ENCODE measurements at regions not wholly inside any gene's neighbourhood (a gene's known extent, or its start where the extent isn't known, plus 50 kb on each side); places are given as distances from the start of the nearest gene placed in this dataset.
A peak's percentile ranks its signal among the peaks of the same experiment; 100 is the strongest.

- Histone ChIP-seq H2AFZ (ENCODE audit: low read length) (no peak overlapping the region), H4K5ac (ENCODE audit: insufficient read length, low read depth, low read length) (no peak overlapping the region), H2BK20ac (ENCODE audit: low read length) (0 out of 2 replicates have a peak overlapping the region, but pooled peaks have one; percentile 51), H3K4me3 (ENCODE audit: extremely low read depth in 1 of 4, insufficient read depth in 2 of 4, low read depth in 3 of 4, low read length in 4 of 4) (no peak overlapping the region), H3K27ac (ENCODE audit: low read depth, low read length) (no peak overlapping the region), H2BK120ac (replicated peaks; ENCODE audit: low read depth, low read length) (no peak overlapping the region), H2BK12ac (ENCODE audit: low read depth, low read length) (no peak overlapping the region), H3K36me3 (ENCODE audit: control insufficient read depth in 2 of 4, insufficient read depth in 4 of 4, low read length in 3 of 4) (no peaks in the 10 kb centered on the region), H3K4ac (replicated peaks; ENCODE audit: insufficient read length, low read depth, low read length) (no peak overlapping the region), H3K56ac (replicated peaks; ENCODE audit: insufficient read length, low read depth, low read length) (no peak overlapping the region), H3K4me1 (replicated peaks in 1 of 4; ENCODE audit: control insufficient read depth in 3 of 4, insufficient read depth in 4 of 4, low read length in 3 of 4) (no peaks in the 10 kb centered on the region; a peak in 1 of 7 replicates), H3K79me2 (ENCODE audit: control insufficient read depth in 1 of 2, insufficient read depth in 2 of 2, low read length in 2 of 2) (no peaks in the 10 kb centered on the region), H3K14ac (ENCODE audit: insufficient read length) (no peak overlapping the region), H3K9me3 (ENCODE audit: insufficient read depth in 2 of 2, low read depth in 1 of 2, low read length in 1 of 2) (no peaks in the 10 kb centered on the region), H3K9ac (replicated peaks in 1 of 4; ENCODE audit: extremely low read depth in 1 of 4, low read depth in 3 of 4, low read length in 3 of 4) (no peak overlapping the region), H4K91ac (replicated peaks; ENCODE audit: insufficient read length, low read length) (no peak overlapping the region), H3K23ac (ENCODE audit: insufficient read length) (no peak overlapping the region), H3K4me2 (ENCODE audit: insufficient read depth in 1 of 2, low read depth in 2 of 2, low read length in 2 of 2) (no peak overlapping the region), H4K8ac (ENCODE audit: extremely low read depth, insufficient read depth, low read length) (no peak overlapping the region), H2BK5ac (ENCODE audit: low read depth, low read length) (no peak overlapping the region), H2BK15ac (ENCODE audit: low read length) (no peak overlapping the region), H4K20me1 (replicated peaks in 1 of 2; ENCODE audit: control insufficient read depth in 1 of 2, insufficient read depth in 2 of 2, low read length in 2 of 2) (peaks cover 0 to 2% of the 10 kb centered on the region in 2 experiments), H2AK5ac (ENCODE audit: low read depth, low read length) (no peak overlapping the region), H3K27me3 (replicated peaks in 1 of 4; ENCODE audit: control insufficient read depth in 3 of 4, extremely low read depth in 1 of 4, insufficient read depth in 3 of 4, low read length in 3 of 4) (peaks cover 4 to 25% (median 19%) of the 10 kb centered on the region in 4 experiments), H3K79me1 (ENCODE audit: low read depth, low read length) (no peaks in the 10 kb centered on the region), H3K18ac (ENCODE audit: extremely low read depth, low read length) (no peak overlapping the region), H3K23me2 (ENCODE audit: low read depth, low read length) (peaks cover 2% of the 10 kb centered on the region; the same call in 1 of the 2 replicates)
- no peak for DNase-seq (ENCODE audit: low read depth in 1 of 2, low spot score in 2 of 2)
- 75% methylated on average over 11 of the region's 11 CpGs; no CpG with 5 or more reads in 1 of the 2 experiments for WGBS, 2 experiments (ENCODE audit: extremely low coverage in 1 of 2, insufficient coverage in 1 of 2, insufficient read length in 1 of 2, insufficient replicate concordance in 2 of 2, low coverage in 1 of 2, low lambda C conversion rate in 2 of 2, missing lambda C conversion rate in 1 of 2)
- TF ChIP-seq CBX5 (IDR thresholded peaks at IDR 0.05; ENCODE audit: low read depth, low read length) = no peak
- TF ChIP-seq MAX (IDR thresholded peaks at IDR 0.05) = peak; percentile 18; the same call in 1 of the 2 replicates
- TF ChIP-seq E2F6 (IDR thresholded peaks at IDR 0.05) = 0 out of 2 replicates have a peak, but pooled peaks have one; percentile 16
- ChIA-PET POLR2A (ENCODE audit: partially characterized antibody) (no interaction called here), CTCF (ENCODE audit: partially characterized antibody) (interaction anchor here (0.8 to 5.6 kb wide), 38 partner anchors 8 to 498 kb away, joined by 3 to 38 read pairs (median 5); no protein-coding TSS in a partner anchor)
- no peak for FAIRE-seq
Measured at GRCh38 chr2:120552079-120552478, 183.6 kb upstream of the GLI2 start.
